Inferior parietal cortex (tissue), 1 donor: ENCODE measurements at regions not wholly inside any gene's neighbourhood (a gene's known extent, or its start where the extent isn't known, plus 50 kb on each side); places are given as distances from the start of the nearest gene placed in this dataset.

Source experiments
- DNase-seq: peaks from one replicate; pipeline ENCODE4 v3.0.0-alpha.2; 2016; ENCODE audit errors: extremely low spot score

GRCh38 chr5:124647352-124647751 lies 99.1 kb downstream of the ZNF608 start:
- DNase-seq: no peak

GRCh38 chr5:124645396-124645795 lies 101.0 kb downstream of the ZNF608 start:
- DNase-seq: no peak

DNA sequence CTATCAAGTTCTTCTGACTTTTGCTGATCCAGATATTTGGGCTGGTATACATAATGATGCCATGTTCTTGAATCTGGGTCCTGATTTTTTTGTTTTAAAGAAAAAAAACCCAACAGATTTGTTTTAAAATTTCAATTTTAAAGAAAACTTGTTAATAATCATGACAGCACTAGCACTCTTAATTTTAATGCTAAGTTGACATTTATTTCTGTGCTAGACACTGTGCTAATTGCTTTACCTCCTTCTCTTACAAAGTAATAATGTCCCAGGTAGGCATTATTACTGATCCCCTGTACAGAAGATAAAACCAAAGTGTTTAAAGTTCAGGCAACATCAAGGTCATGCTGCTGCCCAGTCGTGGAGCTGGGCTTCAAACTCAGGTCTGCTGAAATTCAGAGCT lies 101.9 kb downstream of the ZNF608 start:
- no peak for DNase-seq

GRCh38 chr5:124644138-124644537 lies 102.3 kb downstream of the ZNF608 start:
- DNase-seq: no peak

- no peak for DNase-seq
Measured at GRCh38 chr5:124643336-124643735, 103.1 kb downstream of the ZNF608 start.

- DNase-seq: no peak
Measured at GRCh38 chr5:124642151-124642550, 104.3 kb downstream of the ZNF608 start.

DNA sequence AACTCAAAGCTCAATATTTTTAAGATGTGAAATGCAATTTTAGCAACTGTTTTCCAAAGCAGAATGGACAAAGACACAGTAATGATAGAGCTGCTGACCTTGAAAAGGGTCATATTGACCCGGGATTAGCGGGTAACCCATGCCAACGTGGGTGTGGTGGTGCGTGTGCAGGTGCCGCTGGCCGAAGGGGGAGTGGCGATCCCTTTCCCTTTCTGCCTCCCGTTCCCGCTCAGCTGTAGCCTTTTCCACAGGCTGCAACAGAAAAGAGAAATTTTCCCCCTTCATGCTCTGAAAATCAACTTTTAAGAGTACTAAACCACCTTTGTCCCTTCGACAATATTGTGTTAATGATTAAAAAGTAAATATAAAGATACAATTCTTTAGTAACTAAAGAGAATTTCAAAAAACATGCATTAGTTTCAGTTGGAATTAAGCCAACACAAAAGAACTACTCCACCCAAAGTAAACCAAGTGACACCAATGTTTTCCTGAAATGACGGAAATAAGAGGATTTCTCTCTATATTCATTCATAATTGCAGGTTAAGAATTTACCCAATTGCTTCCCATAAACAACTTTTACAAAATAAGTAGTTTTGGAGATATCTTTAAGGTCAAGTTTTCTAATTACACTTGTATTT lies 105.2 kb downstream of the ZNF608 start:
- DNase-seq: no peak

GRCh38 chr5:124639095-124639665 lies 107.3 kb downstream of the ZNF608 start:
- DNase-seq: no peak

DNA sequence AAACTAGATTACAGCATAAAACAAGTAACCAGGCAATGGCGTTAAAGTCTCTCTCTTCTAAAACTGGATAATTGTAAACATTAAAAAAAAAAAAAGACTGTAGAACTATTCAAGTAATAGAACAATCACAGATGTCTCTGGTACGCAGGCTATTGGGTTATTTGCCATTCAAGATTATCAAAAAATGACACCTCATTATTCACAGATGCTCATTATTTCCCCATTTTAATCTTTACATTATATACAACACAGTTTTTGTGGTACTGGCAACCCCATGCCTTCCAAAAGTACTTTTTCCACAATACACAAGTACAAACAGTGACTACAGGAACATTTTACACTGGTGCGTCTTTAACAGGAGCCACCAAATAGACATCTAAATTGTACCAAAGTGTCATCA lies 109.4 kb downstream of the ZNF608 start:
- DNase-seq: no peak

DNA sequence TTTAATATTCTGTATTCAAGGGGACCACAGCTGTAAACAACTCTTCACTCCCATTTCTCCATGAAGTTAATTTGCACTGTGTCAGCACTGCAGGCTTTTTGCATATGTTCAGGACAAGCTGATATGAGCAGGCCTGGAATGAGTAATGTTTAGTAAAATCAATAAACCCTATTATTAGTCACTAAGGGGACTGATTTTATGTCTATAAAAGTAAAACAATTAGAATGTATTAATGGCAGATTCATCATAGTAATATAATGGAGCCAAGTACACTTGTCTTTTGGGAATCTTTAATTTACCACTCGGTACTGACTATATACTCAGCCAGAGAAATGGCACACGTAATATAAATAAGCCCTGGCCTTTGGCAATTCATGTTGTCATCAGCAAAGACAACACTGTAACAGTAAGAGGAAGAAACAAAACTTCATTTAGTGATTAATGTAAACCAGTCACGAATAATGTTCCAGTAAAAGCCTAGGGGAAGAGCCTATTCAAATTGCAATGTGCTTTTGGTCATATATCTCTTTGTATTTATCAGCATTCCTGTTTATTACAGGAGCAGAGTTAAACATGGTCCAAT lies 111.6 kb downstream of the ZNF608 start:
- no peak for DNase-seq

GRCh38 chr5:124634228-124634739 lies 112.2 kb downstream of the ZNF608 start:
- DNase-seq: no peak

DNA sequence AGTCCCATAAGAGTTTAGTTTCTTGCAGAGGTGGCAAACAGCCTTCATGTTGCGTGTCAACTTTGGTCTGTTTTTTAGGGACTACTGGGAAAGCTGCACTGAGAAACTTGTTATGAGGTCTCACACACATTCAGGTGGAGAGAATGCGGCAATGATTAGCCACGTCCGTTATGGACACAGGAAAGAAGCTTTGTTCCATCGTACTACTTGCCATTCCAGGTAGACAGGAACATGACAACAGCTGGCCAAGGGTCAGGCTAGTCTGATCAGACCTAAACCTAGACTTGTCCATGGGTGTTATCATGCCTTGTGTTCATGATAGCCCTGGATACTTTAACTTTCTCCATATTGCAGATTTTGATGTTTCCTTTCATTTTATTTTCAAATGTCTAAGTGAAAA lies 113.2 kb downstream of the ZNF608 start:
- DNase-seq: no peak

DNA sequence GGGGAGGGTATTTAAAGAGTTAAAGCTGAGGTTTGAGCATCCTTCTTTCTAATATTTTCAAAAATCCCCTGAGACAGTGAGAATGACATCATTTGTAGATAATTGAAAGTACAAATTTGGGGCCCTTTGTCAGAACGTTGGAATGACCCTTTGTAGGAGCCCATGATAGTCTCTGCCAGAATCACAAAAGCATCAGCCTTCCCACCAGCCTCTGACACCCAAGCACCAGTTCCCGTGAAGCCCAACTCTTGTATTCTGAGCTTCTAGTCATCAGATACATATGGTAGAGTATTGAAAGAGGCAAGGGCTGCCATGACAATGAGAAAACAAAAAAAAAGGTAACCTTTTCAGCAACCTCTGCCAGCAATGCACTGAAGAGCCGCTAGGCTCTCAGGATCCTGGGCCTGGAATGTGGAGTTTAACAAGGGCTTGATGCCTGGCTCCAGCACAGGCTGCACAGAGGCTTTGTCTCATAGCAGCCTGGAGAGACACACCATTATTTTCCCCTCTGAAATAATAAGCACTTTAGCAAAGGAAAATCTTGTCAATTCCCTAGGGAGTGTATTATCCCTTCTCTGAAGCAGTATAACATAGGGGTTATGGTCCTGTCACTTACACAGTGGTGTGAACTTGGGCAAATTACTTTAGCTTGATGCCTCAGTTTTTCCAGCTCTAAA lies 114.4 kb downstream of the ZNF608 start:
- no peak for DNase-seq

GRCh38 chr5:124630767-124631704 lies 115.4 kb downstream of the ZNF608 start:
- no peak for DNase-seq

DNA sequence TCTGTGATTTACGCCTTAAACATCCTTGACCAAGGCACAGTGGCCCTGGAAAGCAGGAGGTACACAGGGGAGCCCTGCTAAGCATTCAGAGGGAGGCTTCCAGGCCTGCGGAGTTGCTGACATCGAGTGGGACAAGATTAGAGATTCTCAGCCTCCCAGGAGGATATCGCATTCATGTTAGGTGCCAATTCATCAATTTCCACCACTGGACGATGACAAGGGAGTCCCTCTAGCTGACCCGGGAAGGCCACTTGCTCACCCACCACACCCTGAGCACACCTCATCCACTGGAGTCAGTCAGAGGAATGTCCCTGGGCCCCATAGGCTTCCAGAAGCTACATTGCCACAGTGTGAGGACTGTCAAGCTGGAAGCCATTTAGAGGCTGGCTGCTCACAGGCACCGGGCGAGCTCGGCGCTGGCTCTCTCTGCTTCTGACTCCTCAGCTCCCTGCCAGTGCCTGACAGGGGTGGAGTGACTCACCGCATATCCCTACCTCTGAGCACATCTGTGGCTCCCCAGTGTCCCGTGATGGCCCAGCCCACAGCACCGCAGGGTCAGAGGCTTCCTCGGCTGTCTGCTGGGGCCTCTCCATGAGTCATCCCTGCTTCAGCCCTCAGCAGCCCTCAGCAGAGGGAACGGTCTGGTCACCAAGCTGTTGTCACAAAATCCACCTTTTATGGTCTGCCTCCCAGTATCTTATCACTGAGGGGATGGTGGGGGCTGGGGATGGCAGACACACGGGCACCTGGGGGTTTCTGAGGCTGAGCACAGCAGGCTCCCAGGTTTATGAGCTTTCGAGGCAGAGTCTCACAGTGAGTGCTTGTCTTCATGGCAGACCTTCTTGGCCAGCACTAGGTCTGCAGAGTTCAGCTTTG lies 117.5 kb downstream of the ZNF608 start:
- no peak for DNase-seq

- DNase-seq: no peak
Measured at GRCh38 chr5:124627815-124628595, 118.4 kb downstream of the ZNF608 start.

GRCh38 chr5:124626053-124626452 lies 120.4 kb downstream of the ZNF608 start:
- DNase-seq: no peak

GRCh38 chr5:124623265-124623664 lies 123.2 kb downstream of the ZNF608 start:
- DNase-seq: no peak

- no peak for DNase-seq
Measured at GRCh38 chr5:124622851-124623250, 123.6 kb downstream of the ZNF608 start.

DNA sequence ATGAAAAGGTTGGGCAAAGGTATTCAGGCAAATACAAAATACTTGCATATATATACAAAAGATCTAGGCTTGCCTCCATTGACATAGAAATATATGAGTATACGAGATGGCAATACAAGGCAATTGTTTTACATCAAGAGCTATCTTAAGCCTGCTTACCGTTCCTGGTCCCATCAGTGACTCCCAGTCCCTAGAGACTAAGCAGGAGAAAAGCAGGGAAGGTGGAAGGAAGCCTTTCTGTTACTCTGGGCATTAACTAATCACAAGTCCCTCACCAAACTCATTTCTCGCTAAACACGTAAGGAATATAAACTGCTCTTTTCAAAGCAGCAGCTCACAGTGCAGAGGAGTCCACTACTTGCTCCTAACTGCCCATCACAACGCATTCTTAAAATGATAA lies 125.2 kb downstream of the ZNF608 start:
- DNase-seq: no peak
